ENCODE measurements at regions not wholly inside any gene's neighbourhood (a gene's known extent, or its start where the extent isn't known, plus 50 kb on each side); places are given as distances from the start of the nearest gene placed in this dataset.

DNA sequence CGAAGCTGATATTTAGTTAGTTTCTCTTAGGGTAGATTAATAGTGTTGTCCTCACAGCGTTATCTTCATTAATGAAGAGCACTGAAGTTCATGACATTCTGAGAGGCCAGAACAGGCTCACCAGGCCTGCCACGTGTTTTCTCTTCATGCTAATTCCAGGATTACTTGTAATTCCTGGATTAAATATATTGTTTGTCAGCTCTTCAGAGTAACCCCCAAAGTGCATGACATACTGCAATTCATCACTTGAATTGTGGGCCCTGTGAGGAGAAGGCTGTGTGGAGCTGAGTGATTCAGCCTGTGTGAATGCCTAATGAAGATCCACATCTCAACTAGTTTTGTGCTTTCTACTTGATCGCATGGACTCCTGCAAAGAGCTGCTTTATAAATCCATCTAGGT lies 401.0 kb upstream of the ADAMTSL1 start:
- Histone ChIP-seq H3K27me3 (no peaks in the 10 kb centered on the region), H3K27ac (no peak overlapping the region), H3K36me3 (no peaks in the 10 kb centered on the region), H3K9me3 (no peaks in the 10 kb centered on the region), H3K4me3 (no peak overlapping the region), H3K4me1 (peaks cover 0 to 6% (median 0%) of the 10 kb centered on the region in 12 donors)
- intact Hi-C loops (cut with DNase I) = no loop called here
- WGBS, 4 donors = 82 to 93% (median 85%) methylated on average over 4 of the region's 4 CpGs
- no peak for DNase-seq
- TF ChIP-seq, protein P1, sequence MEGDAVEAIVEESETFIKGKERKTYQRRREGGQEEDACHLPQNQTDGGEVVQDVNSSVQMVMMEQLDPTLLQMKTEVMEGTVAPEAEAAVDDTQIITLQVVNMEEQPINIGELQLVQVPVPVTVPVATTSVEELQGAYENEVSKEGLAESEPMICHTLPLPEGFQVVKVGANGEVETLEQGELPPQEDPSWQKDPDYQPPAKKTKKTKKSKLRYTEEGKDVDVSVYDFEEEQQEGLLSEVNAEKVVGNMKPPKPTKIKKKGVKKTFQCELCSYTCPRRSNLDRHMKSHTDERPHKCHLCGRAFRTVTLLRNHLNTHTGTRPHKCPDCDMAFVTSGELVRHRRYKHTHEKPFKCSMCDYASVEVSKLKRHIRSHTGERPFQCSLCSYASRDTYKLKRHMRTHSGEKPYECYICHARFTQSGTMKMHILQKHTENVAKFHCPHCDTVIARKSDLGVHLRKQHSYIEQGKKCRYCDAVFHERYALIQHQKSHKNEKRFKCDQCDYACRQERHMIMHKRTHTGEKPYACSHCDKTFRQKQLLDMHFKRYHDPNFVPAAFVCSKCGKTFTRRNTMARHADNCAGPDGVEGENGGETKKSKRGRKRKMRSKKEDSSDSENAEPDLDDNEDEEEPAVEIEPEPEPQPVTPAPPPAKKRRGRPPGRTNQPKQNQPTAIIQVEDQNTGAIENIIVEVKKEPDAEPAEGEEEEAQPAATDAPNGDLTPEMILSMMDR (IDR thresholded peaks at IDR 0.05) = no peak
- TF ChIP-seq POLR2A (IDR thresholded peaks at IDR 0.05) = no peak
- no peak for ATAC-seq

DNA sequence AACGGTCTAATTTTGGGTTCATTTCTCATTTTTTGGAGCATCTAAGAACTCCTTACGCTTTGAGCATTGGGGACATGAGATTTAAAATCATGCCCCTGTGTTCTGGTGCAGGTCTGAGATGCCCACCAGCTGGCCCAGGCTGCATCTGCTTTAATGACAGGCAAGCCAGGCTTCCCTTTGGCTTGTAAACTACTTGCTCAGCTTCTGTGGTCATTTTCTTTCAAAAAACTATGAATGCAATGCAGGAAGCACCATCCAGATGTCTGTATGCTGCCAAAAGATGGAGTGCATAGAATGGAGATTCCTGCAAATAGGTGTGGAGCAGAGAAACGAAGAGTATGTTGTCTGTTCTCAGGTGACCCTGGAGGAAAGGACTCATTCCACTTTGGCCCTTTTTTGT lies 399.9 kb upstream of the ADAMTSL1 start:
- Histone ChIP-seq H3K9me3 (no peaks in the 10 kb centered on the region), H3K4me1 (peaks cover 0 to 6% (median 0%) of the 10 kb centered on the region in 12 donors), H3K27ac (no peak overlapping the region), H3K4me3 (no peak overlapping the region), H3K27me3 (peaks cover 0 to 3% (median 0%) of the 10 kb centered on the region in 9 donors), H3K36me3 (no peaks in the 10 kb centered on the region)
- TF ChIP-seq POLR2A (IDR thresholded peaks at IDR 0.05) = no peak
- TF ChIP-seq, protein P1 (IDR thresholded peaks at IDR 0.05) = no peak
- DNase-seq (no peak), ATAC-seq (no peak)
- WGBS, 4 donors = 39 to 65% (median 45%) methylated on average over 3 of the region's 3 CpGs
- intact Hi-C loops (cut with DNase I) = no loop called here

DNA sequence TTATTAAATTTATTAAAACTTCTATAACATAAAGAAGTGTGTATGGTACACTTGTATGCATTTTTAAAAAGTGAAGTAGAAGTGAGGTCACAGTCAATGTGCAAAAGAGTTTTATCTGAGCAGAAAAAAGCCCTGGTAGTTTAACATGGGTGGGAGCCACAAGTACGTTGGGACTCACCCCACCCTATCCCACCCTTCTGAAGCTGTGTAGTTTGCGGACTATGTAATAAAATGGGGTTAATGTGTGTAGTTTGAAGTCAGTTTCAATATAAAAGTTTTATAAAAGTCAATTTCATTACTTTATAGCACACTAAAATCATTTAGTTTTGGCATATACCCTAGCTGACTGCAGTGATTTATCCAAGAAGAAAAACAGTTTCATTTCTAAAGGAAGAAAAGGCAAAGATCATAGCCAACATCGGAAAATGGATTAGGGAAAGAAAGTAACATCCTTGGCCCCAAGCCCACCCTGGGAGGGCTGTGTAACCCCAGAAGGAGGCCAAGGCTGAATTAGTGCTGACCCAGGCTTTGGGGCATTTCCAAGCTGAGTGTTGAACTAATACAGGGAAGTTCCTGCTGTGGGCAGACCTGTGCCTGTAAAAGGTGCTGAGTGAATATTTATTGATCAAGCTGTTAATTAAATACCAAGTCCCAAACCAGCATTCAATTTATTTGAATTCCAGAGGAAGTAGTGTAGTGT lies 398.6 kb upstream of the ADAMTSL1 start:
- 69 to 77% (median 71%) methylated on average over 3 of the region's 3 CpGs for WGBS, 4 donors
- ATAC-seq = no peak

DNA sequence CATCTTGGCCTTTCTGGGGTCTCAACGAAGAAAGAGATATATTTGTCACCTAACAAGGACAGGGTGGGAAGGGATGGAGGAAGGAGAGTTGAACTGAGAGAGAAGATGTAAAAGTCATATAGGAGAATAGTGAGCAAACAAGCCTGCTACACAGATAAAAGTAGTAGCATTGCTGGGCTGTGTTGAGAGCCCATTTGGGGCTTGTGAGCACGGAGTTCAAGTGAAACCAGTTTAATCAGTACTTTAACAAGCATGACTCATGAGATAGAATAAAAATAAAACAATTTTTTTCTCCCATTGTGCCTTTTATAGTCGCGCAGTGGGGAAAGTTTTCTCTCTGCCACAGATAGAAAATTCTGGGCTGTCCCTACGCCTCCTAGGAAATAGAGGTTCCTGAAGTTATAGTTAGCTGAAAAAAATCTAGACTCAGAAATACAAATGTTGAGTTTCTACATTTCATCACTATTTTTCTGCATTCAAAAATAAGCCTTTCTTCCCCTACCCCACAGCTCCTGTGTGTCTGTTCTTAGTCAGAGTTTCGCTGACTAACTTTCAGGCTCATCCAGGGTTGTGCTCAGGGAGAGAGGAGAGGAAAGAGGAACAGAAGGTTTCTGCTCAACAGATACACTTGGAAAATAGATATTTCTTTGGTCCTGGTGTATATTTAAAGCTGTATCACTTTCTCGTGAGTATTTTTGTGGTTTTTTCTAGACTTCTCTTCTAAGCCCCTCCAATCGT lies 395.8 kb upstream of the ADAMTSL1 start:
- Histone ChIP-seq H3K4me3 (no peak overlapping the region), H3K4me1 (no peaks in the 10 kb centered on the region), H3K27me3 (peaks cover 0 to 3% (median 0%) of the 10 kb centered on the region in 9 donors), H3K36me3 (no peaks in the 10 kb centered on the region), H3K27ac (no peak overlapping the region), H3K9me3 (no peaks in the 10 kb centered on the region)
- intact Hi-C loops (cut with DNase I) = no loop called here
- 81 to 88% (median 84%) methylated on average over 8 of the region's 8 CpGs for WGBS, 4 donors
- DNase-seq = no peak
- ATAC-seq = no peak
- TF ChIP-seq POLR2A (IDR thresholded peaks at IDR 0.05) = no peak
- TF ChIP-seq, protein P1 (IDR thresholded peaks at IDR 0.05) = no peak

More for the DNA sequence above, 398.6 kb upstream of the ADAMTSL1 start:
- DNase-seq = no peak
- peaks cover 0 to 3% (median 0%) of the 10 kb centered on the region in 9 donors for H3K27me3 ChIP-seq
- H3K9me3 ChIP-seq = no peaks in the 10 kb centered on the region
- no peak for TF ChIP-seq POLR2A (IDR thresholded peaks at IDR 0.05)
- TF ChIP-seq, protein P1 (IDR thresholded peaks at IDR 0.05) = no peak
- intact Hi-C loops (cut with DNase I) = no loop called here
- no peak overlapping the region for H3K27ac ChIP-seq
- H3K36me3 ChIP-seq = no peaks in the 10 kb centered on the region
- H3K4me3 ChIP-seq = no peak overlapping the region
- peaks cover 0 to 6% (median 0%) of the 10 kb centered on the region in 12 donors for H3K4me1 ChIP-seq

All from heart left ventricle (tissue), 16 donors.